GM18508 (cell line): ENCODE measurements at regions not wholly inside any gene's neighbourhood (a gene's known extent, or its start where the extent isn't known, plus 50 kb on each side); places are given as distances from the start of the nearest gene placed in this dataset.
"Not testable (repeated sequence)": the region's sequence is repeated elsewhere in the genome, so short reads cannot be mapped to it uniquely, and the experiment has no call there.

Experiments
- ATAC-seq: cut with Tn5 transposase; IDR thresholded peaks from one replicate; pipeline ENCODE4 v1.9.1; 2021; ENCODE audit warnings: moderate number of reproducible peaks; ENCODE audit not compliant: insufficient read depth, unreplicated experiment

DNA sequence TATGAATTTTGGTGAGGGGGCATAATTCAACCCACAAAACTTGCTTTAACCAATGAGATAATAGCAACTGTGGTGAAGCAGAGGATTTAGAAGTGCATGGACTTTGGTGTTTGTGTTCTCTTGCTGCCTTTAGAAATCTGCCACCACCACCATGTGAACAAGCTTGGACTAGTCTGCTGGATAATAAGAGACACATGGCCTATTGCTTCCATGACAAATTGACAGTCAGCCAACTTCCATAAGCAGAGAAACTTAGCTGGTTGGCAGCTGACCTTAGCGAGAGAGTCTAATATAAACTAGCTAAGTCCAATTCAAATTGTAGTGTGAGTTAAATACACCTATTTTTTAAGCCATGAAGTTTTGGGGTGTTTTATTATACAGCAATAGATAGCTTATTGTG, 482.1 kb upstream of the ANO5 start:
- no peak for ATAC-seq

DNA sequence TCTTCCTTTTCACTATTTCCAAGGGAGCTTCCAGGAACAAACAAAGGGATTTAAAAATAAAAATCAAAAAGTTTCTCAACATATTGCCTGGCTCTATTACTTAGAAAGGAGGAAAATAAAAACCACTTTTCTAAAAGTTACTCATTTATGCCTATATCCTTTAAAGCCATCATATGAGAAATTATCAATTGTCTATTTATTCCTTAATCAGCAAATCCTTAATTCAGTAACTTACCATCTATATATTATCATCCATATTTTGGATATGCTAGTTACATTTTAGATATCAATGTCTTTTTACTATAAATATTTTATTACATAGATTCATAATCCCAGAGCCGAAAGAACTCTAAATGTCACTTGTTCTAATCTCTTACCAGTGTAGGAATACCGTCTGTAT, 481.5 kb upstream of the ANO5 start:
- no peak for ATAC-seq

DNA sequence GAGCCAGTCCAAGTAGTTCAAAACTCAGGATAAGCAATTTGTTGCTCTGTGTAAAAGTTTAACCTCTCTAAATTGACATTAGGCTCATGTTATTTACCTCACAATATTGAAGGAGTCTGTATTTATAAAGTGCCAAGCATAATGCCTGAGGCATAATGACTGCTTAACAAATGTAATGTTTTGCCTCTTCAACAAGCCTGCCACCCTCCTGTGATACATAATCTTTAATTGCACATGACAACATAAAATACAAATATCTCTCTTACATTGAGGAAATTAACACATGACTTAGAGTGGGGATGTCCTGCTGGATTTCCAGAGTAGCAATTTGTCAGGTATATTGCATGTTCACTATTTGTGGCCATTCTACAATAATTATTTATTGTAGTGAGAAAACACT, 469.2 kb upstream of the ANO5 start:
- ATAC-seq: no peak

DNA sequence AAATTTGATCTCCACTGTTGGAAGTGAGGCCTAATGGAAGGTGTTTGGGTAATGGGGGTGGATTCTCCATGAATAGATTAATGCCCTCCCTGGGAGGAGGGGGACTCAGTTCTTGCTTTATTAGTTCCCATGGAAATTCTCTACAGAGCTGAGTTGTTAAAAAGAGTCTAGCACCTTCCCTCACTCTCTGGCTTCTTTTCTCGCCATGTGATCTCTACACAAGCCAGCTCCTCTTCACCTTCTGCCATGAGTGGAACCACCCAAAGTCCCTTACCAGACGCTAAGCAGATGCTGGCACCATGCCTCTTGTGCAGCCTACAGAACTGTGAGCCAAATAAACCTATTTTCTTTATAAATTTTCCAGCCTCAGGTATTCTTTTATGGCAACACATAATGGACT, 465.8 kb upstream of the ANO5 start:
- ATAC-seq: no peak

DNA sequence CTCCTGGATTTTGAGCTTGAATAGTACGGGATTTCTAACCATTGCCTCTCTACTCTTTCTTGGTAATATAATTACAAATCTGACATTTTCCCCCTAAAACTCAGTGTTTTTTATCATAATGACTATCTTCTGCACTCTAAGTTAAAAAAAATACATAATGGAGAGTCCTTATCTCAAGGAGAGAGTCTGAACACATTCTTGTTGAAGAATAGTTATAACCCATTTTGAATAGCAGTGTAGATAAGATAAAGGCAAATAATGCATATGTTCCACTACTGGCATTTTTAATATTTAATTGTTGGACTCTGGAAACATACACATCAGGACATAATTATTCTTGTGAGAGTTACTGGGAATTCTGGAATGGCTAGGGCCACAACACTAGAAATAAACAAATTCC, 456.5 kb upstream of the ANO5 start:
- no peak for ATAC-seq

DNA sequence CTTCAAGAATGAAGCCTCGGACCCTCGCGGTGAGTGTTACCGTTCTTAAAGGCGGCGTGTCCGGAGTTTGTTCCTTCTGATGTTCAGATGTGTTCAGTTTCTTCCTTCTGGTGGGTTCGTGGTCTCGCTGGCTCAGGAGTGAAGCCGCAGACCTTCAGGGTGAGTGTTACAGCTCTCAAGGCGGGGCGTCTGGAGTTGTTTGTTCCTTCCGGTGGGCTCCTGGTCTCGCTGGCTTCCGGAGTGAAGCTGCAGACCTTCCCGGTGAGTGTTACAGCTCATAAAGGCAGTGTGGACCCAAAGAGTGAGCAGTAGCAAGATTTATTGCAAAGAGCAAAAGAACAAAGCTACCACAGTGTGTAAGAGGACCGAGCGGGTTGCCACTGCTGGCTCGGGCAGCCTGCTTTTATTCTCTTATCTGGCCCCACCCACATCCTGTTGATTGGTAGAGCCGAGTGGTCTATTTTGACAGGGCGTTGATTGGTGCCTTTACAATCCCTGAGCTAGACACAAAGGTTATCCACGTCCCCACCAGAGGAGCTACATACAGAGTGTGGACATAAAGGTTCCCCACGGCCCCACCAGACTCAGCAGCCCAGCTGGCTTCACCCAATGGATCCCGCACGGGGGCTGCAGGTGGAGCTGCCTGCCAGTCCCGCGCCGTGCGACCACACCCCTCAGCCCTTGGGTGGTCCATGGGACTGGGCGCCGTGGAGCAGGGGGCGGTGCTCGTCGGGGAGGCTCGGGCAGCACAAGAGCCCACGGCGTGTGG, 440.2 kb upstream of the ANO5 start:
- not testable (repeated sequence) for ATAC-seq

DNA sequence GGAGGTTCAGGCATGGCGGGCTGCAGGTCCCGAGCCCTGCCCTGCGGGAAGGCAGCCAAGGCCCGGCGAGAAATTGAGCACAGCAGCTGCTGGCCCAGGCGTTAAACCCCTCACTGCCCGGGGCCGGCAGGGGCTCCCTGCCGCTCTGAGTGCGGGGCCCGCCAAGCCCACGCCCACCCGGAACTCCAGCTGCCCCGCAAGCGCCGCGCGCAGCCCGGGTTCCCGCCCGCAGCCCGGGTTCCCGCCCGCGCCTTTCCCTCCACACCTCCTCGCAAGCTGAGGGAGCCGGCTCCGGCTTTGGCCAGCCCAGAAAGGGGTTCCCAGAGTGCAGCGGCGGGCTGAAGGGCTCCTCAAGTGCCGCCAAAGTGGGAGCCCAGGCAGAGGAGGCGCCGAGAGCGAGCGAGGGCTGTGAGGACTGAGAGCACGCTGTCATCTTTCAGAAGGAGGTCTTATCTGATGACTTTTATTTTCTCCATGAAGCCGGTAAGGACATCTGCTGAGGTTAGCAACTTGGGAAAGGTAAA, 439.6 kb upstream of the ANO5 start:
- ATAC-seq: not testable (repeated sequence)

DNA sequence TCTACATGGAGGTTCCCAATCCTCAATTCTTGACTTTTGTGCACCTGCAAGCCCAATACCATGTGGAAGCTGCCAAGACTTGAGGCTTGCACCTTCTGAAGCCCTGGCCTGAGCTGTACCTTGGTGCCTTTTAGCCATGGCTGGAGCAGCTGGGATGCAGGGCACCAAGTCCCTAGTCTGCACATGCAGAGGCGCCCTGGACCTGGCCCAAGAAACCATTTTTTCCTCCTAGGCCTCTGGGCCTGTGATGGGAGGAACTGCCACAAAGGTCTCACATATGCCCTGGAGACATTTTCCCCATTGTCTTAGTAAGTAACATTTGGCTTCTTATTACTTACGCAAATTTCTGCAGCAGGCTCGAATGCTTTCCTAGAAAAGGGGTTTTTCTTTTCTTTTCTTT, 431.9 kb upstream of the ANO5 start:
- no peak for ATAC-seq

DNA sequence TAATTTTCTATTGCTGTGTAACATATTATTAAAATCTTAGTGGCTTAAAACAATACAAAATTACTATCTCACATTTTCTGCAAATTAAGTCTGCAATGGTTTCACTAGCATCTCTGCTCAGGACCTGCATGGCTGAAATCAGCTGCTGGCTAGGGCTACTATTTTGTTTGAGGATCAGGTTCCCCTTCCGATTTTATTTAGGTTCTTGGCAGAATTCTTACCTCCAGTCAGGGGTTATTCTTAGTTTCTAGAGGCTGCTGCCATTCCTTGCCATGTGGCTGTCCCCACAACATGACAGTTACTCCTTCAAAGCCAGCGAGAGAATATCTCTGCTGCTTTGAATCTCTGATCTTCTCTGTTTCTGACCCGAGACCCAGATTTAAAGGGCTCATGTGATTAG, 424.5 kb upstream of the ANO5 start:
- ATAC-seq: no peak

DNA sequence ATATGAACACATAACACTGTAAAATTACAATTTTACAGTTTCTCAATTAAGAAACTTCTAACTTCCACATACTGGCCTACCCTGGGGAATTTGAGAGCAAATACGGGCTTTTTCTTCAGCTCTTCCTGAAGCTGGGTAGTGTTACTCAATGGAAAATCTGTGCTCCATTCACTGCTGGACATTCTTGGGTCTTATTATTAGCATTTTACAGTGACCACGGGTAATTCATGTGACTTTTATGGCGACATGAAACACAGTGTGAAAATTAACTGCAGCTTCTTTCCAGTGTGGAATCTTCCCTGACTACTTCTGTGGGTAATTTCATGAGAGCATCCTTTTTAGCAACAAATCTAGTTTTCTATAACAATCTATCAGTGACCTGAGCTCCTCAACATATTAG, 423.7 kb upstream of the ANO5 start:
- no peak for ATAC-seq

DNA sequence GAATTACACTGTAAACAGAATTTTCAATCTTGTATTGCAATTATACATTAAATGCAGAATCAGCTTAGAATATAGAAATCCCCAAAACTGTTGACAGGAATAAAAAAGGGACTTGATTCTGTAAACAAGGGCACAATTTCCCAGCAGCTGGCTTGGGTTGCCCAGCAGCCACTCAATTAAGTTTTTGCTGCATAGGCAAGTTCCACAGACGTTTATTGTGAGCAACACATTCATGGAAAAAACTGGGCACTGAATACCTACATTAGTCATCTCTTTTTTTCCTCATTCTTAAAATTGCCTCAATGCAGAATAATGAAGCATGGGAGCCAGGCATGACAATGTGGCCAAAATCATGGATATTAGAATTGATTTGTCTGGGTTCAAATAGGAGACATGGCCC, 421.8 kb upstream of the ANO5 start:
- no peak for ATAC-seq

DNA sequence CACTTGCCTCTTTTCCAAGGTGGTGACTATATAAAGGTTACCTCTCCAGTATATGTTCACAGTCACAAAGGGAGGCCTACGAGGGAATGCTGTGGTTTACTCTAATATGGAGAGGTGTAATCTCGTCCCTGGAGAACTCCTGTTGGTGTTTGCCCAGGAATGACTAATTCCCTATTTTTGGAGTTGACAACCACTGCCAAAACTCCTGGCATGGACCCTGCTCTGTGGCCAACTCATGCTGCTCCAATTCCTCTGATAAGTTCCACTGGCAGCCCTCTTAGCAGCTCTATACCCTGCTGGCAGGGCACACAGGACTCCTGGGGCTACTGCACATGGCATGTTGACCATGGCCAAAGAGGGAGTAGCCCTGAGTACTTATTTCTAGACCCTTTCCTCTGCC, 418.7 kb upstream of the ANO5 start:
- ATAC-seq: no peak

DNA sequence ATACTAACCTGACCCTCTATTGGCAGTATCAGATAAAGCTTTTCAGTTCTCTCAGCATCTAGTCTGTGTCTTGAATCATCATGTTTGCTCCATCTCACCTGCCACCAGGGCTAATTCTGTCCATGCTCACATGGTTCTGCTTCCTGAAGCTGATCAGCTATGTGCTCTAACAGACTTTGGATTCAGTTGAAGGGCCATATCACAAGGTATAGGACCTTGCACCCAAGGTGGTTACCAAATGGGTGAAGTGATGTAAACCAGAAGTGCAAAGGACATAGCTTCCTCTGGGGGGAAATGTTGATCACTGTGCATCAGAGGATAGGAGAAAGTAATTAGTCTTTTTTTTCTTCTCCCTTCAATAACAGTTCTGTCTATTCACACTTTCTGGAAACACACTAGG, 417.0 kb upstream of the ANO5 start:
- ATAC-seq: no peak

DNA sequence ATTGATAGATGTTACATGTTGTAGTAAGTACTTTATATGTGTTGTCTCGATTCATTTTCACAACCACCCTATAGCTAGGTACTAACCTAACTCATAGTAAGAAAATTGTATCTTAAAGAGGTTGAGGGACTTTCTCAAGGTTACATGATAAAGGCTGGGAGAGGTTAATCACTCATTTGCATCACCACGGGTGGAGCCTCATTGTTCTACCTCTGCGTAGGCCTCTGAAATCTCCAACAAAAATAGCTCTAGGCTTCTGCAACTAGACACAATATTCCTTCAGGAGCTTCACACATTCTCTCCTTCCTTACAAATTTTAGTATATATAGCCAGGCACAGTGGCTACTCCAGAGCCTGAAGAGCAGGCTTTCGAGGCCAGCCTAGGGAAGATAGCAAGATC, 408.9 kb upstream of the ANO5 start:
- ATAC-seq: no peak

DNA sequence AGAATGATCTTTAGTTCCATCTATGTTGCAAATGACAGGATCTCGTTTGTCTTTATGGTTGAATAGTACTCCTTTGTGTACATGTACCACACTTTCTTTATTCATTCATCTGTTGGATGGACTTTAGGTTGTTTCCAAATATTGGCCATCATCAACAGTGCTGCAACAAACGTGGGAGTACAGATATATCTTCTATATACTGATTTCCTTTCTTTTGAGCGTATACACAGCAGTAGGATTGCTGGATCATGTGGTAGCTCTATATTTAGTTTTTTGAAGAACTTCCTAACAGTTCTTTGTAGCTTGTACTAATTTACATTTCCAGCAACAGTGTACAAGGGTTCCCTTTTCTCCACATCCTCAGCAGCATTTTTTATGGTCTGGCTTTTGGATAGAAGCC, 407.5 kb upstream of the ANO5 start:
- ATAC-seq: no peak

DNA sequence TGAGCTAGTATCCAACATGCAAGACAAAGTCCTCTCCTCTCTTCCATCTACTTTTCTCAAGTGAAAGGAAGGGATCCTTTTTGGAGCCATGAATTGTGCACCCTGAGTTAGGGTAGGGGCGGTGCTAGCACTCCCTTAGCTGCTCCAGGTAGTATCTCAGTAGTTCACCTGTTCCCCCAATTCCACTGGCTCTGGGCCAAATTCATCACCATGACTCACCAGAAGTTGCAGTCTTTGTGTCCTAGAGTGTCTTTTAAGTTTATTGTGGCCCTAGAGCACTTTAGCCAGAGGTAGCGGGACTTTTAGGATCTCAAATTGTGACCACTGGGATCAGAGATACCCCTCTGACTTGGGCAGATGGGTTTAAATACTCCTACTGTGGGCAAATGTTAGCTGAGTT, 398.6 kb upstream of the ANO5 start:
- ATAC-seq: no peak

DNA sequence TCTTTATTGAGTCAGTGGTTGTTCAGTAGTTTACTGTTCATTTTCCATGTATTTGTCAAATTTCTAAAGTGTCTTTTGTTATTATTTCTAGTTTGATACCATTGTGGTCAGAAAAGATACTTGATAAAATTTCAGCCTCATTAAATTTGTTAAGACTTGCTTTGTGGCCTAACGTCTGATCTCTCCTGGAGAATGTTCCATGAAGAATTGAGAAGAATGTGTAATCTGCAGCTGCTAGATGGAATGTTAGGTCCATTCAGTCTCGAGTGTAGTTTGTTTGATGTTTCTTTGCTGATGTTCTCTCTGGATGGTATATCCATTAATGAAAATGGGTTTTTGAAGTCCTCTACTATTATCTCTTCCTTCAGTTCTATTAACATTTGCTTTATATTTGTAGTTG, 394.7 kb upstream of the ANO5 start:
- ATAC-seq: no peak

DNA sequence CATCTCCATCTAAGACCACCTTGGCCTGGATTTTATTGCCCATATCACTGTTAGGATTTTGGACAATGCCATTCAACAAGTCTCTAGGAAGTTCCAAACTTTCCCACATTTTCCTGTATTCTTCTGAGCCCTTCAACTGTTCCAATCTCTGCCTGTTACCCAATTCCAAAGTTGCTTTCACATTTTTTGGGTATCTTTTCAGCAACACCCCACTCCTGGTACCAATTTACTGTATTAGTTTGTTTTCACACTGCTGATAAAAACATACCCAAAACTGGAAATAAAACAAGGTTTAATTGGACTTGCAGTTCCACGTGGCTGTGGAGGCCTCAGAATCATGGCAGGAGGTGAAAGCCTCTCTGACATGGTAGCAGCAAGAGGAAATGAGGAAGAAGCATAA, 388.4 kb upstream of the ANO5 start:
- ATAC-seq: not testable (repeated sequence)

DNA sequence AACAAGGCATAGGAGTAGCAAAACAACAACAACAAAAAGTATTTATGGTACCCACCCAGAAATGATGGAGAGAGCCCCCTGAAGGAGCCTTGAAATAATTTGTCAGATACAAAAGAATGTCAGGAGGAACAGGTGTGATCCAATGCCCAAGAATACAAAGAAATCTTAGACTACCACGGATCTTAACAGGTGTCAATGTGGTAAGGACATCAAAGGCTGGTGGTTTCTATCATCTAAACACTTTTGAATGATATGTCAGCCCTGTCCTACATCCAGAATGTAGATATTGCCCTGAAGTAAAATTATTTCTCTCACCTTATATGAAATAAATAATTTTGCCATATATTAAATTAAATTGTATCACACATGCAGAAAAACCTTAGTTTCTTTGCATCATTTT, 386.4 kb upstream of the ANO5 start:
- no peak for ATAC-seq

DNA sequence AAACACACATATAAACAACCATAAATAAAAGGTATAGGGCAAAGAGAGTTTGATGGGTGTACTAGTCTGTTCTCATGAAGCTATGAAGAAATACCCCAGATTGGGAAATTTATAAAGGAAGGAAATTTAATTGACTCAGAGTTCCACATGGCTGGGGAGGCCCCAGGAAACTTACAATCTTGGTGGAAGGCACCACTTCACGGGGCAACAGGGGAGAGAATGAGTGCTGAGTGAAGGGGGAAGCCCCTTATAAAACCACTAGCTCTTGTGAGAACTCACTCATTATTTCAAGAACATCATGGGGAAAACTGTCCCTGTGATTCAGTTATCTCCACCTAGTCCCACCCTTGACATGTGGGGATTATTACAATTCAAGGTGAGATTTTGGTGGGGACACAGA, 385.9 kb upstream of the ANO5 start:
- ATAC-seq: no peak

DNA sequence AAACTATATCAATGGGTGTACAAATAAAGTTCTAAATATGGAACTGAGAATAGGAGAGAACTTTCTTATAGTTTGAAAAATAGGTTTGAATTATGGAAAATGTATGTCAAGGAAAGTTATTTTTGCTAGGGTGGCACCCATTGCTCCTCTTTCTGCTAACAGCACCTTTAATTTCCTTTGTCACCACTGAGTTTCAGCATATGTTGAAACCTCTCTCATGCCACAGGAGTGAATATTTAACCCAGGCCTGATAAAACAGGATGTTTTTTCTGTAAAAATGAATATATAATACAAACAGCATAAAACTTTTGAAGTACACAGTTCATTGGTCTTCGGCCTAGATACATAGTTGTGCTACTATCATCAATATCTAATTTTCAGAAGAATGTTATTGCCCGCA, 385.5 kb upstream of the ANO5 start:
- ATAC-seq: no peak

DNA sequence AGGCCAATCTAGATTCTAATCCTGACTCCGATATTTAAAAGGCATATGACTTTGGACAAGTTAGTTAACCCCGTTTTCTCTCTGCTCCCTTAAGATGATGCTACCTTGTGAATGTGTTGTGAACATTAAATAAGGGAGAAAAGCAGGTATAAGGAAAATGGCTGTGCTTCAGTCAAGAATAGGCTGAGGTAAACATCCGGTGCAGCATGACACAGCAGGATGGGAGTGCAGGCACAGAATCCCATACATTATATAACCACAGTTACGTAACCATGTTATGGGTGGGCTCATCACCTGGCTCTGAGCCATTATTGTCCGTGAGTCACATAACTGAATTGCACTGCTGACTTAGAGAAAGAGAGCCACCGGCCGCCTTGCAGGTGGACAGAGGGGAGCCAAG, 382.2 kb upstream of the ANO5 start:
- ATAC-seq: no peak

DNA sequence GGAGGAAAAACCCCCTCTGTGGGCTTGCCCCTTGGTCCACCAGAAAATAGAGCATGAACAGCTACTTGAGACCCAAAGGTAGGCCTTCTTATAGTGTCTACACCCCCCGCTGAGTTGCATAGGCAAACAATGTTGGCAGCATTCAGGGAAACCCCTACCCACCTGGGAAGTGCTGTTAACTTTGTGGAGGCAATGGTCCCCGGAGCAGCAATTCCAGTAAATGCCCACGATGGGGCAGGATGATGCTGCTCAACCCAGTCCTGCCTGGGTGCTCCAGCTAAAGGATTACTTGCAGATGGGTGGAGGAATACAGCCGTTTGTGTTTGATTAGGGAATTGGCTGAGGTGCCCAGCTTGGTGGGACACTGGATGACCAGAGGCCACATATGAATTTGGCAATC, 381.3 kb upstream of the ANO5 start:
- no peak for ATAC-seq
